Midbrain (tissue), 1 donor: ENCODE measurements at regions not wholly inside any gene's neighbourhood (a gene's known extent, or its start where the extent isn't known, plus 50 kb on each side); places are given as distances from the start of the nearest gene placed in this dataset.
"Not testable (repeated sequence)": the region's sequence is repeated elsewhere in the genome, so short reads cannot be mapped to it uniquely, and the experiment has no call there.

Source experiments
- DNase-seq: peaks from one replicate; lab custom pipeline; 2025; lab: John Stamatoyannopoulos, UW

DNA sequence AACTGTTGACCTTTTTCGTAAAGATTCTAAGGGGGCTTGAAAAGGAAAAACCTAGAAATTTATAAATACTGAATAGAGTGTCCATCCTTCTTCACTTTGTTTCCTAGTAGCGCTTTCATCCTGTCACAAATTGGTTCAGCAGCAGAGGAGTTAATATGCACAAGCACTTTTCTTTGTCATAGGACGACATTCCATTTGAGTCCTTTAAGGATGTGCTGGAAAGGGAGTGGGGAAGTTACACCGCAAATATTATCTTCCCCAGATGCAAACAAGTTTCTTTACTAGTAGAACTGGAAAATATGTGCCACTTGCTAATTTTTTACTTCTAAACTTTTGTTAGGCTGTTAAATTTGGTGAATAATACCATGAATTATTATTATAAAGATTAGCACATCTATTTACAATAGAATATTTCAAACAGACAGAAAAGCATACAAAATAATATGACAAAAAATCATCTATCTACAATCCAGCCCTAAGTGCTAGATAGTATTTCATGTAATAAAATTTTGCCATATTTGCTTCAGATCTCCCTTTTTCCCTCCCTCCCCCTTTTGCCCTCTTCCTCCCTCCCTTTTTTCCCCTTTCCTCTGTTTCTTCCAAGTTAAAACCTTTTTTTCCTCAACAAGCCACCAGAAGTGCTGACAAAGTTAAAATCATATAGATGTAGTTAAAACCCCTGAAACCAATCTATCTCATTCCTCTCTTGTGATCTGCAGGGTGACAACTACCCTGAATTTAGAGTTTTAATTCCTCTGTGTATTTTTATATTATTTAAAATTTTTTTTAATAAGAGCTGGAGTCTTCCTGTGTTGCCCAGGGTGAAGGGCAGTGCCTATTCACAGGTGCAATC lies 50.5 kb upstream of the MAP4K3 start:
- DNase-seq, result no peak

- no peak for DNase-seq
These were observed 51.4 kb upstream of the MAP4K3 start for GRCh38 chr2:39488450-39488849.

DNA sequence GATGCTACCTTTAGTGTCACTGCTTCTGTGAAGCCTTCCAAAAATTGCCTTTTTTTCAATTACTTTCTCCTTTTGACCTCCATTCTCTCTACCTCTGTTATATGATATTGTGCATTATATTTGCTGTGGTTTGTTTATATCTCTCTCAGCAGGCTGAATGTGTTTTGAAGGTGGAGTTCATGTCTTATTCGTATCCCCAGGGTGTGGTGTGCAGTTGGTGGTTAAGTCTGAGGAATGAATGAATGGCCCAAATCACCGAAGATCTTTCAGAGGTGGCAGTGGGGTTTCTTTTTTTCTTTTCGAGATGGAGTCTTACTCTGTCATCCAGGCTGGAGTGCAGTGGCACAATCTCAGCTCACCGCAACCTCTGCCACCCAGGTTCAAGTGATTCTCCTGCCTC lies 53.5 kb upstream of the MAP4K3 start:
- DNase-seq, result no peak

DNA sequence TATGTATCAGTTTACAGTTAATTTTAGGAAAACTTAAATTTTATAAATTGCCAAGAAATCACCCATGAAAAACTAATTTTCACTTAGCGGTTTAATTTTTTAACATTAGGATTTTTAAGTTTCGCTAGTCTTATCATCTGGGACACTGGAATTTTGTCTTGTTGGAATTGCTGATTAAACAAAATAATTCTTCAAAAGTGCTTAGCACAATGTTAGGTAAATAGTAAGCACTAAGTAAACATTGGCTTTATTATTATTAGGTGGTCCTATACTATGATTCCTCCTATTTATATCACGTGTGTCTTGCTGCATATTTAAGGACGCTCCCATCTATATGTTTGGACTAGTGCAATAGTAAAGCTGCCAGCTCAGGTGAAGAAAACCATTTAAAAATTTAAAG lies 54.6 kb upstream of the MAP4K3 start:
- DNase-seq, result no peak

DNA sequence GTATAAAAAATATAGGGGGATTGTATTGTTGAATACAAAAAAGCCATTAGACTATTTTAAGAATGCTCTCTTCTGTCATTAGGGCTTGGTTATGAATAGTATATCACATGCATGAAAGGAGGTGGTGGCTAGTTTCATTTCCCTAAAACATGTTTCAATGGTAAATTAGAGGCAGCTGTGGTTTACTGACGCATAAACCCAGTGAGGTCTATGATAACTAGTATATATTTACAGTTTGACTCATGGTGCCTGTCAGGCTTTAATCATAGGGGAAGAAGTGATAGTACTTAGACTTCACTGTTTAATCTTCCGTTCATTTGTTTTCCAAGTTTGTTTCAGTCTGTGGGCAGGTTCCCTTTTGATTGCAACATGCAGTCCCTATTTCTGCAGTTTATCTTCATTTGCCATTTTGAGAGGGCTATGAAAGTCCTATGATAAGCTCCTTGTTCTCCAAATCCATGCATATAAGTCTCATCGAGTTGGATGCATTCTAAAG lies 55.1 kb upstream of the MAP4K3 start:
- no peak for DNase-seq

DNA sequence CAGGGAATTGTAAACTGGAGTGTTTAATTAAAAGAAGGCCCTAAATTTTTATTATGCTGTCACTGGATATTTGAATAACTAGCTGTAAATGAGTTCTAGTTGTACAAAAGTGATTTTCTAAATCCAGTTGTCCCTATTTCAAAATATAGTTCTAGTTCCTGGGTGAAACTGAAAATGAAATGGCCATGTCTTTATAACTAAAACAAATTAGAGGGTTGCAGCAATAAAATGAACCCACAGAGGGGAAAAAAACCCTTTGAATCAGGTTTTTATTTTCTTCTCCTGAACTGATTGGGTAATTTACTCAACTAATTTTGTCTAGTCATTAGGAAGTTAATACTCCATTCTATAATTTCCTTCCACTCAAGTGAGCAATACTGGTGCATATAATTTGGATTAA lies 55.6 kb upstream of the MAP4K3 start:
- DNase-seq, result no peak

- no peak for DNase-seq
These were observed 57.7 kb upstream of the MAP4K3 start for GRCh38 chr2:39494784-39495251.

DNA sequence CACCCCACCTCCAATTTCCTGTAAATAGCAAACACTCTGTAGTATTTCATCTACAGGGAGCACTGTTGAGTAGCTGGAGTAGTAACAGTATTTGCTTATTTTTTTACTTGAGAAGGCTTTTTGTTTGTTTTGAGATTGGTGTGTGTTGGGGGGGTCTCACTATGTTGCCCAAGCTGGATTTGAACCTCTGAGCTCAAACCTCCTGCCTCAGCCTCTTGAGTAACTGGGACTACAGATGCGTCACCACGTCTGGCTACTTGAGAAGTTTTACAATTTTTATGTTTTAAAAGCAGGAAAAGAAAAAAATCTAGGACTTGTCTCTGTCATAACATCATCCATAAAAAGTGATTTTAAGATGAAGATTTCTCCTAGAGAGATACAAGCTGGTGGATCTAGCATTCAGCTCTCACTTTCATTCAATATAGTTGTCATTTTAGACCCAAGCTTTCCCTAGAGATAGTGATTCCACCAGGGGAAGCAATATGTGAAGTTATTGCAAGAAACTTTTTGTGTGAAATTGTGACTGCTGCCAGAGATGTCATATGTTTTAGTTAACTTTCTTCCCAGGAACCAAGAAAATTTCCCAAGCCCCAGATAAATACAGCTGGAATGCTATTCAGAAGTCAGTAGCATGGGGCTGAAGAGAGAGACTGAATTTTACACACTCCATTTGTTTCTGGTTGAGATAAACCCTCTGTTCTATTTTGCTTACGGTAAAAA lies 60.2 kb upstream of the MAP4K3 start:
- DNase-seq, result no peak

DNA sequence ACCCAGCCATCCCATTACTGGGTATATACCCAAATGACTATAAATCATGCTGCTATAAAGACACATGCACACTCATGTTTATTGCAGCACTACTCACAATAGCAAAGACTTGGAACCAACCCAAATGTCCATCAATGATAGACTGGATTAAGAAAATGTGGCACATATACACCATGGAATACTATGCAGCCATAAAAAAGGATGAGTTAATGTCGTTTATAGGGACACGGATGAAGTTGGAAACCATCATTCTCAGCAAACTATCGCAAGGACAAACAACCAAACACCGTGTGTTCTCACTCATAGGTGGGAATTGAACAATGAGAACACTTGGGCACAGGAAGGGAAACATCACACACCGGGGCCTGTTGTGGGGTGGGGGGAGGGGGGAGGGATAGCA lies 61.1 kb upstream of the MAP4K3 start:
- DNase-seq, result not testable (repeated sequence)

DNA sequence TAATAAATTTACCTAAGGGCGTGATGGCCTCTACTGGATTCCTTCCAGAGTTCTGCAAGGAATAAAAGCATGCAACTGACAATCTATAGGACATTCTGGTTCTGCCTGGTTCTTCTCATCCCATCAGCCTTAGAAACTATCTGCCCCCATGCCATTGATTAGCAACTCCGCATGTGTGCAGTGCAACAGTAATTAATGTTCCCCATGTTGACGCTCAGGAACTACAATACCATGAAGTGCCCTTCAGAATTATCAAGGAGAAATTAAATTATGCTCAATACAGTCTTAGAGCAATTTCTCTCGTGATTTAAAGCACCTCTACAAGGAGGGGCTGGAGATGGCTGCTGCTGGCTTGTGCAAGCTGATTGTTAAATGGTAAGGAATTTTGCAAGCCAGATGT lies 61.7 kb upstream of the MAP4K3 start:
- no peak for DNase-seq

DNA sequence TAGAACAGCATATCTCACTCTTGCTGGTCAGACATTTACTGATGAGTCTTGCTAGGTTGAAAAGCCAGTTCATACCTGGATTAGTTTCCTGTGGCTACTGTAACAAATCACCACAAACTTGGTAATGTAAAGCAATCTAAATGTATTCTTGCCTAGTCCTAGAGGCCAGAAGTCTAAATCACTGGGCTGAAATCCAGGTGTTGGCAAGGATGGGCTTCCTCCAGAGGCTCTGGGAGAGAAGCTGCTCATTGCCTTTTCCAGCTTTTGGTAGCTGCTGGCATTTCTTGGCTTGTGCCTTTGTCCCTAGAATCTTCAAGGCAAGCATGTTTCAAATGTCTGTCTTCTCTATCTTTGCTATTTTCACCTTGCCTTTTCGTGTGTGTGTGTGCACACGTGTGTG lies 62.3 kb upstream of the MAP4K3 start:
- DNase-seq, result no peak

DNA sequence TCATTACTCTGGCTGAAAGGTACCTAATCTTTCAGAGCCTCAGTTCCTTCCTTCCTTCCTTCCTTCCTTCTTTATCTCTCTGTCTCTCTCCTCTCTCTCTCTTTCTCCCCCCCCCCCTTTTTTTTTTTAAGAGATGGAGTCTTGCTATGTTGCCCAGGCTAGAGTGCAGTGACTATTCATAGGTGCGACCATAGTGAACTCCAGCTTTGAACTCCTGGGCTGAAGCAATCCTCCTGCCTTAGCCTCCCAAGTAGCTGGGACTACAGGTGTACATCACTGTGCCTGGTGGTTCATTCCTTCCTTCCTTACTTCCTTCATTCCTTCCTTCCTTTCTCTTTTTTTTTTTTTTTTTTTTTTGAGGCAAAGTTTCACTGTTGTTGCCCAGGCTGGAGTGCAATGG lies 64.3 kb upstream of the MAP4K3 start:
- no peak for DNase-seq

DNA sequence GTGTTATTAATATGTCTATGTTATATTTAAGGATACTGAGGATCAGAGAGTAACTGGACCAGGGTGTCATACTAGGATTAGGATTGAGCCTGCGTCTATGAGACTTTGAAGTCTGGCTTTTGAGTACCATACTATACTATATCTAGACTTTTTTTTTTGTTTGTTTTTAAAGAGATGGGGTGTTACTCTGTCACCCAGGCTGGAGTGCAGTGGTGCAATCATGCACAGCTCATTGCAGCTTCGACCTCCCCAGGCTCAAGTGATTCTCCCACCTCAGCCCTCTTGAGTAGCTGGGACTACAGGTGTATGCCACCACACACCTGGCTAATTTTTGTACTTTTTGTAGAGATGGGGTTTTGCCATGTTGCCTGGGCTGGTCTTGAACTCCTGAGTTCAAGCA lies 66.2 kb upstream of the MAP4K3 start:
- no peak for DNase-seq

DNA sequence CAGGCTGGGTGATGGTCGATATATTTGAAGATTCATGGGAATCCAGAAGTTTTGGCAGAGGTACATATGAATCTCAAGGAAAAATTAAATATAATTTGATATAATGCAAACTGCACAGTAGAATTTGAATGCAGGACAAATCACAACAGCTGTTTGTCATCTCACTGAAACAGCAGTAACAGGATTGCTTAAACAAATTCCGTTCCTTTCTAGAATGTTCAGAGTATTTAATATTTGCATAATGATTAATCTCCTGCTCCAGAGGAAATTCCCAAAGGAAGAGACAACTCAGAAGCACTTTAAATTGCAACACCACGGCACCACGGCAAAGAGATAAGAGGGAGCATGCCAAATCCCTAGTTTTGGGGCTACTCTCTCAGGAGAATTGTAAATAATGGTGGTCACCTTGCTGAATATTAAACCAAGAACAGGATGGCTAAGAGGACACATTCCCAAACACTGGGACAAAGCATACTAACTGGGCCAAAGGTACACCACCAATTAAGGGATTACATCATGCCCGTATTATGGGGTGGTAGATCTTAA lies 67.8 kb upstream of the MAP4K3 start:
- DNase-seq, result no peak

- no peak for DNase-seq
These were observed 69.1 kb upstream of the MAP4K3 start for GRCh38 chr2:39506215-39506614.

DNA sequence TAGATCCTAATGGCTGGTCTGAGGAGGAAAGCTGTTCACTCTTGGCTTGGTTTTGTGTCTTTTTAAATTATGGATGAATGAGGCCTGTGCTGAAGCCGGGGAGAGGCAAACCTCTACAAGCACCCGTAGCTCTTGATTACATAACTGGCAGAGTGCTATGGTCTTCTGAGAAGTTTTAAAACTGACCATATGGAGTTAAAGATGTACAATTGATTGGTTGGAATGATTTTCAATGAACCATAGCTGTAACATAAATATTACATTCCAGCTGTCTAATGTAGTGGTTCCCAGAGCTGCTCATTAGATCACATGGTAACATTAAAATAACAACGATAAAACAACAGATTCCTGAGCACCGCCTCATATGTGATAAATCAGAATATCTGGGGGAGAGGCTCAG lies 71.1 kb upstream of the MAP4K3 start:
- DNase-seq, result no peak

- DNase-seq, result no peak
These were observed 73.1 kb upstream of the MAP4K3 start for GRCh38 chr2:39510140-39510539.

DNA sequence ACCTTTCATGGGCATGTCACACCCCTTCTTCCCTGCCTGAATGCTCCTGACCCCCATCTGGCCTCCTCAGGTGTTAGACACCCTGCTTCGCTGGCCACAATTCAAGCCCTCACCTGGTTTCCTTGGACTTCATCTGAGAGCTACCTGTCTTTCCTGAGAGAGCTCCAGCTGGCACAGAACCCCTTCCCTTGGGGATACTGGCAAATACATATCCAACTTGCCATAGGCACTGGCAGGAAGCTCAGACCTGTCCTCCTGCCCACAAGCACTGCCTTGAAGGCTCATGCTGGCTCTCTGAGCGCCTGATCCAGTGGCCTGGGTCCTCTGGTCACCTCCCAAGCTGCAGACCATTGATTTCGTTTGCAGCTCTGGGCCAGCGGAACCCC lies 74.1 kb upstream of the MAP4K3 start:
- no peak for DNase-seq

GRCh38 chr2:39511605-39512433 lies 74.7 kb upstream of the MAP4K3 start:
- no peak for DNase-seq

GRCh38 chr2:39512434-39512935 lies 75.4 kb upstream of the MAP4K3 start:
- no peak for DNase-seq

- no peak for DNase-seq
These were observed 75.9 kb upstream of the MAP4K3 start for GRCh38 chr2:39512941-39513340.

- DNase-seq, result peak; percentile 54
These were observed 76.6 kb upstream of the MAP4K3 start for GRCh38 chr2:39513641-39514094.
